Type B pancreatic cell (in vitro differentiated cells): ENCODE measurements at regions not wholly inside any gene's neighbourhood (a gene's known extent, or its start where the extent isn't known, plus 50 kb on each side); places are given as distances from the start of the nearest gene placed in this dataset.

Experiments
- DNase-seq: peaks from one replicate; pipeline ENCODE4 v3.0.0; 2021; ENCODE audit warnings: mixed read lengths; ENCODE audit not compliant: unreplicated experiment; ENCODE audit errors: extremely low spot score
- H3K27ac Mint-ChIP-seq: 2 replicates; pipeline ENCODE4 v1.8.0; 2021; ENCODE audit warnings: mild to moderate bottlenecking, mixed read lengths
- H3K27me3 Mint-ChIP-seq: 2 replicates; pipeline ENCODE4 v1.8.0; 2021; ENCODE audit warnings: mixed read lengths
- H3K36me3 Mint-ChIP-seq: 2 replicates; pipeline ENCODE4 v1.8.0; 2021; ENCODE audit warnings: mixed read lengths
- H3K4me1 Mint-ChIP-seq: one replicate; pipeline ENCODE4 v1.8.0; 2021; ENCODE audit warnings: mixed read lengths; ENCODE audit not compliant: unreplicated experiment
- H3K4me3 Mint-ChIP-seq: 2 replicates; pipeline ENCODE4 v1.8.0; 2021; ENCODE audit warnings: mild to moderate bottlenecking, mixed read lengths
- H3K9me3 Mint-ChIP-seq: 2 replicates; pipeline ENCODE4 v1.8.0; 2021; ENCODE audit warnings: mixed read lengths
- TF ChIP-seq, protein P1 (sequence below): fragments of 200-600 bp; sonication (generic); conservative IDR thresholded peaks from 2 replicates; pipeline ENCODE4 v1.5.0; 2021; ENCODE audit warnings: antibody characterized with exemption, mild to moderate bottlenecking

DNA sequence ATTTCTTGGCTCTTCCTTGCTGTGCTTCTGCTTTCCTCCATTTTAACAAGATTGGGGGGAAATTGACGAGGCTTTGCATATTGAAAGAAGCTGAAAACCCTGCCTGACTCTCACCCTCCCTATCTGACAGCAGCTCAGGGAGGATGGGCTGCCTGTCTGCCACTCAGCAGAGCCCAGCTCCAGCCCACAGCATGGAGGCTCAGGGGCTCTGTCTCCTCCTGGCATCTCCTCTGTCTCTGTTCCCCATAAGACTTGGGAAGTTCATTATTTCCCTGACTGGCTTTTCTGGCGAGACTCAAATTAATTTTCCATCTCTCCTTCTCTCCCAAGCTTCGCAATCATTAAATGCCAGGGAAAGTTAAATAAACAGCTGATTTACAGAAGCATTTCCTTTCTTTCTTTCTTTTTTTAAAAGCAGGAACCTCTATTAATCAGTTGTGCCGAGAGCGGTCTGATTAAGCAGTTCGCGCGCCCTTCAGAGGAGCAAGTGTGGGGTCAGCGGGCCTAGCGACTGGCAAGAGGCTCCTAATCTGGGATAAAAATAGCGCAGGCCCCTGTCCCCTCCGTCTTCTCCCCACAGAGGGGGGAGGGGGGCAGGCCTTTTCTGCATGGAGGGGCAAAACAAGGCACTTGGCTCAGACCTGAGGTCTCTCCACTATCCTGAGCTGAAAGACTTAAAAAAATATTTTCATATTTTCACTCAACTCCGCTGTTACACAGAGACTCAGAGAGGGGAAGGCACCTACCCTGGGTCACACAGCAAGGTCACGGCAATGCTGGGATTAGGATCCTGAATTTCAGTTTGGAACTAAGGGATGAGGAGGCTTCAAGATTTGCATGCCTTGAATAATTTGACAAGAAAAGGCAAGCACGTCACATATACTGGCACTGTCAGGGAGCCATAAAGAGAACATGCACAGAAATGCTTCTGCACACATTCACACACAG, 170.4 kb downstream of the ACTL8 start:
- Mint-ChIP-seq H3K9me3 (no peaks in the 10 kb centered on the region), H3K4me1 (no peaks in the 10 kb centered on the region), H3K27ac (no peak overlapping the region), H3K27me3 (peaks cover 68% of the 10 kb centered on the region), H3K4me3 (no peak overlapping the region), H3K36me3 (no peaks in the 10 kb centered on the region)
- DNase-seq, result no peak
- TF ChIP-seq, protein P1, sequence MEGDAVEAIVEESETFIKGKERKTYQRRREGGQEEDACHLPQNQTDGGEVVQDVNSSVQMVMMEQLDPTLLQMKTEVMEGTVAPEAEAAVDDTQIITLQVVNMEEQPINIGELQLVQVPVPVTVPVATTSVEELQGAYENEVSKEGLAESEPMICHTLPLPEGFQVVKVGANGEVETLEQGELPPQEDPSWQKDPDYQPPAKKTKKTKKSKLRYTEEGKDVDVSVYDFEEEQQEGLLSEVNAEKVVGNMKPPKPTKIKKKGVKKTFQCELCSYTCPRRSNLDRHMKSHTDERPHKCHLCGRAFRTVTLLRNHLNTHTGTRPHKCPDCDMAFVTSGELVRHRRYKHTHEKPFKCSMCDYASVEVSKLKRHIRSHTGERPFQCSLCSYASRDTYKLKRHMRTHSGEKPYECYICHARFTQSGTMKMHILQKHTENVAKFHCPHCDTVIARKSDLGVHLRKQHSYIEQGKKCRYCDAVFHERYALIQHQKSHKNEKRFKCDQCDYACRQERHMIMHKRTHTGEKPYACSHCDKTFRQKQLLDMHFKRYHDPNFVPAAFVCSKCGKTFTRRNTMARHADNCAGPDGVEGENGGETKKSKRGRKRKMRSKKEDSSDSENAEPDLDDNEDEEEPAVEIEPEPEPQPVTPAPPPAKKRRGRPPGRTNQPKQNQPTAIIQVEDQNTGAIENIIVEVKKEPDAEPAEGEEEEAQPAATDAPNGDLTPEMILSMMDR, result no peak

DNA sequence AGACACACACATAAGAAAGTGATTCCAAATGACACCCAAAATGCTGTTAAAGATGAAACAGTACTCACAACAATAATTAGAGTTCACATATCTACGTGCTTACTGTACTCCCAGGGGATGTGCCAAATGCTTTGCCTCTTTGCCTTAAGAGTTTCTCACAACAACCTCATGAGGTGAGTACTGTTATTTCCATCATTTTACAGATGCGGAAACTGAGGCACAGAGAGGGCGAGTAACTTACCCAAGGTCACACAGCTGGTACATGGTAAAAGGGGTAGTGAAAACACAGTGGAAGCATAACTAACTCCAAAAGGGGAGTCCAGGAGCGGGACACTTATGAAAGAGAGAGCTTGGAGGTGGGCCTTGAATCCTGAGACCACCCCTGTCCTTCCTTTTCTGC, 171.8 kb downstream of the ACTL8 start:
- DNase-seq, result no peak
- peaks cover 72% of the 10 kb centered on the region for H3K27me3 Mint-ChIP-seq
- no peak overlapping the region for H3K27ac Mint-ChIP-seq
- TF ChIP-seq, protein P1, result no peak
- H3K9me3 Mint-ChIP-seq, result no peaks in the 10 kb centered on the region
- H3K4me3 Mint-ChIP-seq, result no peak overlapping the region
- H3K4me1 Mint-ChIP-seq, result no peaks in the 10 kb centered on the region
- H3K36me3 Mint-ChIP-seq, result no peaks in the 10 kb centered on the region

DNA sequence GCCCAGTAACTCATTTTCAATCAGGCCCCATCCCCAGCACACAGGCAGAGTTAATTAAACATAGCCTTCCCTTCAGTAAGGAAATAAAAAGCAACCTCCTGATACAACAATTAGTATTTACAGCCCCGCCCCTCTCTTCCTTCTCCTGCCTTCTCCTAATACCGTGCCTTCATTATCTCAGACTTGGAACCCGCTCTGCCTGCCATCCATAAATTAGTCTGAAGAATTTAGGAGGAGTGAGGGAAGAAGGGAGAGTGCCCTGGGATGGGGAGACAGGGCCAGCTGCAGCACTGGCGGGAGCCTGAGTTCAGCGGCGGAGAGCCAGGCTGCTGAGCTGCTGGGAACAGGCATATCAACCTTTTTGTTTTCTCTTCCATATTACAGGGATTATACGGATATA, 172.8 kb downstream of the ACTL8 start:
- peaks cover 72% of the 10 kb centered on the region for H3K27me3 Mint-ChIP-seq
- H3K9me3 Mint-ChIP-seq, result no peaks in the 10 kb centered on the region
- no peaks in the 10 kb centered on the region for H3K4me1 Mint-ChIP-seq
- no peaks in the 10 kb centered on the region for H3K36me3 Mint-ChIP-seq
- TF ChIP-seq, protein P1, result no peak
- no peak overlapping the region for H3K4me3 Mint-ChIP-seq
- DNase-seq, result no peak
- no peak overlapping the region for H3K27ac Mint-ChIP-seq

DNA sequence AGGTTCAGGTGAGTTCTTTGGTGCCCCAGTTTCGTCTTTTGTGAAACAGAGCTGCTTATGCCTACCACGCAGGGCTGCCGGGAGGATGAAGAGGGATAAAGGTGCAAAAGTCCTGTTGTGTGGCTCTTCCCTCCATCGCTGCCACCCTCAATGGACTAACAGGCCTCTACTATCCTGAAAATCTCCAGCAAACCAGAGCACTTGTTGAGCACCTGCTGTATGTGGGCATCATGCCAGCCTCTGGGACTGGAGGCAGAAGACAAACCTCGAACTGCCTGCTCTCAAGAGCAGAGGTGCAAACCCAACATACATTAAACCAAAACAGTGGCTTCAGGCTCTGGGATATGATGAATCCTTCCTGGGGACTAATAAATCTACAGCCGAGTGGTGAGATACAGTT, 174.1 kb downstream of the ACTL8 start:
- TF ChIP-seq, protein P1, result no peak
- DNase-seq, result no peak
- H3K4me1 Mint-ChIP-seq, result no peaks in the 10 kb centered on the region
- H3K27ac Mint-ChIP-seq, result no peak overlapping the region
- no peaks in the 10 kb centered on the region for H3K9me3 Mint-ChIP-seq
- no peaks in the 10 kb centered on the region for H3K36me3 Mint-ChIP-seq
- H3K27me3 Mint-ChIP-seq, result peaks cover 73% of the 10 kb centered on the region
- no peak overlapping the region for H3K4me3 Mint-ChIP-seq

DNA sequence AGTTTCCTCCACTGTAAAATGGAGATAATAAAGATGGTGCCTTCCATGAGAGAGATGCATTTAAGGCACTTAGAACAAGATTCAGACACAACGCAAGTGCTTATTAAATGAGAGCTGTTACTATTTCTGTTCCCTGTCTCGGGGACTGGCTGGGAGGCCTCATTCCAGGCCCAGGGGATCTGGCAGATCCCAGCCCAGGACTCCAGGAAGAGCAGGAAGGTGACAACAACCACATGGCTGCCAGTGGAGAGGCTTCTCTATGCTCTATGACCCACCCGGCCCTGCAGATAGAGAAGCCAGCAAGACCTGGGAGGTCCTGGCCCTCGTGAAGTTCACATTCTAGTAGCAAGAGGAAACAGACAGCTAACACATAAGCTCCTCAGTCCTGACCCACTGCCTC, 175.5 kb downstream of the ACTL8 start:
- Mint-ChIP-seq H3K36me3 (no peaks in the 10 kb centered on the region), H3K27ac (no peak overlapping the region), H3K4me1 (no peaks in the 10 kb centered on the region), H3K27me3 (peaks cover 79% of the 10 kb centered on the region), H3K4me3 (no peak overlapping the region), H3K9me3 (no peaks in the 10 kb centered on the region)
- DNase-seq, result no peak
- TF ChIP-seq, protein P1, result no peak
